Fibroblast of lung (primary cell): ENCODE measurements at regions not wholly inside any gene's neighbourhood (a gene's known extent, or its start where the extent isn't known, plus 50 kb on each side); places are given as distances from the start of the nearest gene placed in this dataset.

Source experiments
- EZH2 ChIP-seq: IDR thresholded peaks from 2 replicates; pipeline ENCODE4 v1.5.1; 2012; ENCODE audit warnings: low read length, control low read depth, mild to moderate bottlenecking; ENCODE audit errors: missing control alignments
- TF ChIP-seq, protein P1 (sequence below), 2 donors: IDR thresholded peaks in 1 of 2; conservative IDR thresholded peaks in 1 of 2; 1 replicate in 1 of 2; 2 replicates in 1 of 2; pipeline ENCODE4 v1.5.1; 2011 to 2012; ENCODE audit warnings: low read length in 2 of 2, control low read depth in 1 of 2, inconsistent platforms in 1 of 2, low read depth in 1 of 2, mild to moderate bottlenecking in 1 of 2

DNA sequence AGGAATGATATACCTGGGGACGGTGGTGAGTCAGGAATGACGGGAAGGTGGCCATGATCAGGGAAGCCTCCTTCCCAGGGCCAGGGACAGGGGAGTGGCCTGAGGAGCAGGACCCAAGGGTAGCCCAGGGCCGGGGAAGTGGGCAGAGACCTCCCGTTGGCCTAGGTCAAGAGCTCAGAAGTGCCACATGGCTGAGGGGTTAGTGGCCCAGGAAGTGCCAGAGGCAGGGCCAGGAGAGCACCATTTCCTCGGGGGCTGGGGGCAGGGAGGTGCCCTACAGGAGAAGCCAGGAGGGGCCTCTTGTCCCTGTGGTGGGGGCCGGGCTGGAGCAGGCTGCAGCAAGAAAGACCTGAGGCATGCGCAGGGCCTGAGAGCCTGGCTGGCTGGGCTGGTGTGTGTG lies 152.3 kb upstream of the ZSWIM2 start:
- TF ChIP-seq, protein P1, sequence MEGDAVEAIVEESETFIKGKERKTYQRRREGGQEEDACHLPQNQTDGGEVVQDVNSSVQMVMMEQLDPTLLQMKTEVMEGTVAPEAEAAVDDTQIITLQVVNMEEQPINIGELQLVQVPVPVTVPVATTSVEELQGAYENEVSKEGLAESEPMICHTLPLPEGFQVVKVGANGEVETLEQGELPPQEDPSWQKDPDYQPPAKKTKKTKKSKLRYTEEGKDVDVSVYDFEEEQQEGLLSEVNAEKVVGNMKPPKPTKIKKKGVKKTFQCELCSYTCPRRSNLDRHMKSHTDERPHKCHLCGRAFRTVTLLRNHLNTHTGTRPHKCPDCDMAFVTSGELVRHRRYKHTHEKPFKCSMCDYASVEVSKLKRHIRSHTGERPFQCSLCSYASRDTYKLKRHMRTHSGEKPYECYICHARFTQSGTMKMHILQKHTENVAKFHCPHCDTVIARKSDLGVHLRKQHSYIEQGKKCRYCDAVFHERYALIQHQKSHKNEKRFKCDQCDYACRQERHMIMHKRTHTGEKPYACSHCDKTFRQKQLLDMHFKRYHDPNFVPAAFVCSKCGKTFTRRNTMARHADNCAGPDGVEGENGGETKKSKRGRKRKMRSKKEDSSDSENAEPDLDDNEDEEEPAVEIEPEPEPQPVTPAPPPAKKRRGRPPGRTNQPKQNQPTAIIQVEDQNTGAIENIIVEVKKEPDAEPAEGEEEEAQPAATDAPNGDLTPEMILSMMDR (conservative IDR thresholded peaks at IDR 0.05 in 1 of 2, IDR thresholded peaks at IDR 0.05 in 1 of 2; ENCODE audit: low read depth in 1 of 2, low read length in 2 of 2): no peak
- TF ChIP-seq EZH2: no peak
